GM12873 (cell line): ENCODE measurements at regions not wholly inside any gene's neighbourhood (a gene's known extent, or its start where the extent isn't known, plus 50 kb on each side); places are given as distances from the start of the nearest gene placed in this dataset.

Experiments
- CTCF ChIP-seq: IDR thresholded peaks from 2 replicates; pipeline ENCODE4 v1.5.1; 2012; ENCODE audit warnings: low read depth, mild to moderate bottlenecking, moderate library complexity, low read length, control low read depth; ENCODE audit not compliant: insufficient read depth; ENCODE audit errors: missing control alignments

GRCh38 chr9:79485258-79485657 lies 86.5 kb upstream of the TLE4 start:
- no peak for TF ChIP-seq CTCF

- no peak for TF ChIP-seq CTCF
These were observed 82.3 kb upstream of the TLE4 start for GRCh38 chr9:79489261-79490000.

GRCh38 chr9:79490657-79491248 lies 81.0 kb upstream of the TLE4 start:
- TF ChIP-seq CTCF, result no peak

GRCh38 chr9:79492092-79493009 lies 79.4 kb upstream of the TLE4 start:
- no peak for TF ChIP-seq CTCF

- TF ChIP-seq CTCF, result no peak
These were observed 70.2 kb upstream of the TLE4 start for GRCh38 chr9:79501546-79501945.

GRCh38 chr9:79507801-79508200 lies 64.0 kb upstream of the TLE4 start:
- TF ChIP-seq CTCF, result no peak

GRCh38 chr9:79512251-79512650 lies 59.5 kb upstream of the TLE4 start:
- TF ChIP-seq CTCF, result no peak
